T-cell (primary cell): ENCODE measurements at regions not wholly inside any gene's neighbourhood (a gene's known extent, or its start where the extent isn't known, plus 50 kb on each side); places are given as distances from the start of the nearest gene placed in this dataset.

Source experiments
- ATAC-seq, 4 experiments: fragments of 200-7000 bp in 3 of 4; fragments of 150-1000 bp in 1 of 4; cut with Tn5 transposase; replicated peaks in 1 of 4; 1 replicate in 3 of 4; 2 replicates in 1 of 4; pipeline ENCODE4 v1.10.0; 2021; ENCODE audit warnings: moderate library complexity in 3 of 4, mild to moderate bottlenecking in 2 of 4, moderate number of reproducible peaks in 1 of 4
- CTCF ChIA-PET, 2 donors: fragments of 300-600 bp; sonication (Branson Sonifier 250); formaldehyde crosslinking; loops; one replicate each; lab custom pipeline; 2022; ENCODE audit warnings: antibody characterized with exemption in 2 of 2; lab: Charles Lee
- POLR2A ChIA-PET, 2 donors: fragments of 300-600 bp; sonication (Branson Sonifier 250); formaldehyde crosslinking; loops; one replicate each; lab custom pipeline; 2022; ENCODE audit warnings: antibody characterized with exemption in 2 of 2; lab: Charles Lee
- DNase-seq, 35 experiments: peaks; one replicate each; pipeline versions ENCODE4 v3.0.0 to v3.0.0-alpha.2; 2013 to 2023
- H3K27ac ChIP-seq: one replicate; pipeline ENCODE4 v1.5.1; 2013; ENCODE audit warnings: low read length
- H3K27me3 ChIP-seq, 2 experiments: replicated peaks in 1 of 2; 1 replicate in 1 of 2; 2 replicates in 1 of 2; pipeline versions ENCODE4 v1.6.1 to v1.7.0; 2013; ENCODE audit warnings: low read length in 1 of 2, mixed read lengths in 1 of 2; ENCODE audit not compliant: control insufficient read depth in 2 of 2, insufficient read depth in 2 of 2; ENCODE audit errors: extremely low read depth in 1 of 2
- H3K36me3 ChIP-seq, 2 donors: 1 replicate in 1 of 2; 2 replicates in 1 of 2; pipeline versions ENCODE4 v1.6.1 to v1.7.0; 2013; ENCODE audit warnings: low read length in 1 of 2; ENCODE audit not compliant: control insufficient read depth in 2 of 2, insufficient read depth in 1 of 2; ENCODE audit errors: extremely low read depth in 1 of 2
- H3K4me1 ChIP-seq, 2 experiments: 1 replicate in 1 of 2; 2 replicates in 1 of 2; pipeline versions ENCODE4 v1.6.1 to v1.7.0; 2013; ENCODE audit warnings: low read length in 2 of 2, mixed read lengths in 1 of 2; ENCODE audit not compliant: insufficient read depth in 2 of 2, control insufficient read depth in 1 of 2; ENCODE audit errors: extremely low read depth in 1 of 2
- H3K4me3 ChIP-seq, 2 donors: 1 replicate in 1 of 2; 2 replicates in 1 of 2; pipeline versions ENCODE4 v1.5.1 to v1.7.0; 2013; ENCODE audit warnings: mild to moderate bottlenecking in 2 of 2, low read length in 1 of 2, moderate library complexity in 1 of 2; ENCODE audit not compliant: control insufficient read depth in 1 of 2; ENCODE audit errors: extremely low read depth in 1 of 2
- H3K9me3 ChIP-seq: 2 replicates; pipeline ENCODE4 v1.7.0; 2013
- H3K27ac Mint-ChIP-seq, 2 donors: one replicate each; pipeline ENCODE4 v1.8.0; 2020 to 2021; ENCODE audit warnings: mild to moderate bottlenecking in 2 of 2, mixed read lengths in 2 of 2
- H3K27me3 Mint-ChIP-seq, 2 donors: one replicate each; pipeline ENCODE4 v1.8.0; 2021 to 2022; ENCODE audit warnings: mixed read lengths in 2 of 2
- H3K36me3 Mint-ChIP-seq: one replicate; pipeline ENCODE4 v1.8.0; 2021; ENCODE audit warnings: mixed read lengths
- H3K4me1 Mint-ChIP-seq, 3 donors: one replicate each; pipeline ENCODE4 v1.8.0; 2020 to 2022; ENCODE audit warnings: mixed read lengths in 3 of 3, mild to moderate bottlenecking in 1 of 3
- H3K4me3 Mint-ChIP-seq, 3 donors: one replicate each; pipeline ENCODE4 v1.8.0; 2020 to 2022; ENCODE audit warnings: mild to moderate bottlenecking in 3 of 3, mixed read lengths in 3 of 3, moderate library complexity in 3 of 3
- H3K9me3 Mint-ChIP-seq, 3 donors: one replicate each; pipeline ENCODE4 v1.8.0; 2020 to 2022; ENCODE audit warnings: mixed read lengths in 3 of 3
- WGBS: methylation state at CpG from one replicate; pipeline ENCODE4 v1.1.5; 2013; ENCODE audit warnings: missing lambda C conversion rate; ENCODE audit not compliant: insufficient coverage; 5-methylcytosine and 5-hydroxymethylcytosine counted together

DNA sequence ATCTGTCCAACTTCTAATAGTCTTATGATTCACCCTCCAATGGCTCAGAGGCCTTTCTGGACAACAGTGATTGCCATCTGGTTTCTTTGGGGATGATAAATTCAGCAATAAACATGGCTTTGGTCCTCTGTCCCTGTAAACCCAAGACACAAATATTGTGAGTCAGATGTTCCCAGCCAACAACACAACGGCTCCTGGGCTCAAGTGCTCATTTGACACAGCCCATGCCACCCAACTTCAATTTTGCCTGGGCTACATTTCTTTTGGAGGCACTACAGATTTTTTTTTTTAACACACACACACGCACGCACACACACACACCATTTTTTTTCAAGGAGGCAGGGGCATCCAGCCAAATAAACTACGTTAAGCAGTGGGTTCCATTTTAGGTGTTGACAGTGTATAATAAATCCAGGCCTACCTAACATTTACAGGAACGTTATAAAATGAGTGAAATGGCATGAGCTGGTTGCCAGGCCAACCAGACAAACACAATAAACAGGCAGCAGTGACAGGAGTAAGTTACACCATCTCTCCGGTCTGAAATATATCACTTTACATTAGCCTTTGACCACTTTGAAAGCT lies 939.9 kb upstream of the SOX9 start:
- ChIA-PET CTCF (no interaction called here), POLR2A (no interaction called here)
- Histone ChIP-seq H3K27ac (no peak overlapping the region), H3K36me3 (no peaks in the 10 kb centered on the region), H3K4me3 (no peak overlapping the region), H3K9me3 (no peaks in the 10 kb centered on the region), H3K27me3 (no peaks in the 10 kb centered on the region), H3K4me1 (no peaks in the 10 kb centered on the region)
- no peaks in the 10 kb centered on the region for H3K36me3 Mint-ChIP-seq
- H3K27ac Mint-ChIP-seq = no peak overlapping the region
- no peaks in the 10 kb centered on the region for H3K27me3 Mint-ChIP-seq
- no peak for DNase-seq
- no peak overlapping the region for H3K4me3 Mint-ChIP-seq
- 25% methylated on average over 1 of the region's 6 CpGs for WGBS
- H3K4me1 Mint-ChIP-seq = no peaks in the 10 kb centered on the region
- H3K9me3 Mint-ChIP-seq = peaks cover 0 to 8% (median 4%) of the 10 kb centered on the region in 3 donors
- ATAC-seq = no peak

DNA sequence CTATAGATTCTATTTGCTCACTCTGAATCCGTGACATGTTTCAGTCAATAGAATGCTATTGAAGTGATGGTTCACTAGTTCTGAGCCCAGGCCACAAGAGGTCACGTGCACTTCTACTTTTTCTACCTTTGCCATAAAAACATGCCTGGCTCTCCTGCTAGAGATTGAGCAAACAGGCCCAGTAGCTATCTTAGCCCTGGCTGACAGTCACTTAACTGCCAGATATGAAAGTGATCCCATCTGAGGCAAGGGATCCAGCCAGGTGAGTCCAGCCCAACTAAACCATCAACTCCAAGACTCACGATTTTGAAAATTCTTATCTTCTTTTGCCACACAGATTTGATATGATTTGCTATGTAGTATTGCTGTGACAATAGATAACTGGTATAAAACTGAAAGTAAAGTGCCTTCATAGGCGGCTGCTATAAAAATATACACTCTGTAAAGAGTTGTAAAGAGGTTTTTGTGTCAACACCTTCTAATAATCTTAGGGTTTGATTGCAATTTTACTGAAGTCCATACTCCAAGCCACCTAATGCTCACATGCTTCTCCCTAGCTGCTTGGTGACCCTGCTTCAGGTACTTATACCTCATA lies 937.7 kb upstream of the SOX9 start:
- H3K9me3 Mint-ChIP-seq = peaks cover 0 to 12% (median 8%) of the 10 kb centered on the region in 3 donors
- WGBS = no CpG with 5 or more reads among the region's 4 CpGs

DNA sequence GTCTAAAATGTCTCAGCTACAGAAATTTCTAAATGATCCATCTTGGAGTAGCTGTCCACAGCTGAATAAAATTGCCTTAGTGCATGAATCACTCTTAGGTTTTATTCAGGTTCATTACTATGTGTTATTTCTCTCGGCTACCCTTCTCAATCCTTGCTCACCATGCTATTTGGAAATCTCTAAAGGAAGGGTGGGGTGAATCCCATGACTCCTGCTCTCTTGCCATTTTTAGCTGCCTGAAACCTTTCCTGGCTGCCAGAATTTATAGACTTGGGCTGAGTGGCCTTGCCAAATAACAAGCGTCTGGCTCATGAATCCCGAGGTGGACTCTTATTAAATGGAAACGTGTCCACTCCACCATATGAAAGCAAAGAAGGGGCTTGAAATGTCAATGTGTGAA lies 936.1 kb upstream of the SOX9 start:
- no CpG with 5 or more reads among the region's 4 CpGs for WGBS
- H3K4me3 ChIP-seq = no peak overlapping the region
- Mint-ChIP-seq H3K36me3 (no peaks in the 10 kb centered on the region), H3K9me3 (peaks cover 0 to 8% (median 5%) of the 10 kb centered on the region in 3 donors), H3K4me1 (no peaks in the 10 kb centered on the region), H3K4me3 (no peak overlapping the region), H3K27me3 (no peaks in the 10 kb centered on the region), H3K27ac (no peak overlapping the region)
- no peak overlapping the region for H3K27ac ChIP-seq
- DNase-seq = no peak
- no peaks in the 10 kb centered on the region for H3K9me3 ChIP-seq
- H3K27me3 ChIP-seq = no peaks in the 10 kb centered on the region
- ATAC-seq = no peak
- no peaks in the 10 kb centered on the region for H3K36me3 ChIP-seq
- ChIA-PET POLR2A (no interaction called here), CTCF (no interaction called here)
- H3K4me1 ChIP-seq = no peaks in the 10 kb centered on the region

More for the DNA sequence above, 937.7 kb upstream of the SOX9 start:
- ChIA-PET CTCF (interaction anchor here in 1 of 2 donors (0.5 kb wide), 1 partner anchor 39 kb away, joined by 4 read pairs; no protein-coding TSS in a partner anchor), POLR2A (no interaction called here)
- H3K4me1 Mint-ChIP-seq = no peaks in the 10 kb centered on the region
- Histone ChIP-seq H3K36me3 (no peaks in the 10 kb centered on the region), H3K4me1 (no peaks in the 10 kb centered on the region), H3K4me3 (no peak overlapping the region), H3K27ac (no peak overlapping the region), H3K9me3 (no peaks in the 10 kb centered on the region), H3K27me3 (no peaks in the 10 kb centered on the region)
- no peaks in the 10 kb centered on the region for H3K36me3 Mint-ChIP-seq
- no peak for DNase-seq
- ATAC-seq = no peak
- H3K27me3 Mint-ChIP-seq = no peaks in the 10 kb centered on the region
- no peak overlapping the region for H3K27ac Mint-ChIP-seq
- H3K4me3 Mint-ChIP-seq = no peak overlapping the region

DNA sequence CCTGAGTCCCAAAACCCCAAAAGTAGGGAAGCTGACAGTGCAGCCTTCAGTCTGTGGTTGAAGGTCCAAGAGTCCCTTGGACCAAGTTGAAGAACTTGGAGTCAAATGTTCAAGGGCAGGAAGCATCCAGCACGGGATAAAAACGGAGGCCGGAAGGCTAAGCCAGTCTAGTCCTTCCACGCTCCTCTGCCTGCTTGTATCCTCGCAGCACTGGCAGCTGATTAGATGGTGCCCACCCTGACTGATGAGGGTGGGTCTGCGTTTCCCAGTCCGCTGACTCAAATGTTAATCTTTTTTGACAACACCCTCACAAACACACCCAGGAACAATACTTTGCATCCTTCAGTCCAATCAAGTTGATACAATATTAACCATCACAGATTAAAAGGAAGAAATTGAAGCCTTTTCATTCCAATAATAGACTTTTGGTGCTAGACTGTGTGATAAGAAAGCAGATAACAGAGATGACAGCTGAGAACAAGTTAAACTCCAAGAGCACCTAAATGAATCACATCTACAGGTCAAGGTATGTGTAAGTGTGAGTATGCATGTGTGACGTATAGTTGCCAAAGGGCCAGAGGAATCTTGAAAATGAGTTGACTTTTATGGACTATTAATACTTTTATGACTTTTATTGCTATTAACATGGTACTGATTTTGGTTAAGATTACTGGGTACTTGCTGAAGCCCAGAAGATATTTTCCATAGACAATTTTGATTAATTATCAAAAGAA lies 933.5 kb upstream of the SOX9 start:
- POLR2A ChIA-PET = no interaction called here
- no peak overlapping the region for H3K4me3 ChIP-seq
- Mint-ChIP-seq H3K27me3 (no peaks in the 10 kb centered on the region), H3K4me3 (no peak overlapping the region), H3K27ac (no peak overlapping the region), H3K4me1 (no peaks in the 10 kb centered on the region), H3K9me3 (peaks cover 3 to 8% (median 4%) of the 10 kb centered on the region in 3 donors), H3K36me3 (no peaks in the 10 kb centered on the region)
- no peak overlapping the region for H3K27ac ChIP-seq
- no peak for DNase-seq
- no peaks in the 10 kb centered on the region for H3K27me3 ChIP-seq
- no peak for ATAC-seq
- CTCF ChIA-PET = no interaction called here
- no peaks in the 10 kb centered on the region for H3K4me1 ChIP-seq
- H3K36me3 ChIP-seq = no peaks in the 10 kb centered on the region
- H3K9me3 ChIP-seq = no peaks in the 10 kb centered on the region
- 80% methylated on average over 1 of the region's 8 CpGs for WGBS

DNA sequence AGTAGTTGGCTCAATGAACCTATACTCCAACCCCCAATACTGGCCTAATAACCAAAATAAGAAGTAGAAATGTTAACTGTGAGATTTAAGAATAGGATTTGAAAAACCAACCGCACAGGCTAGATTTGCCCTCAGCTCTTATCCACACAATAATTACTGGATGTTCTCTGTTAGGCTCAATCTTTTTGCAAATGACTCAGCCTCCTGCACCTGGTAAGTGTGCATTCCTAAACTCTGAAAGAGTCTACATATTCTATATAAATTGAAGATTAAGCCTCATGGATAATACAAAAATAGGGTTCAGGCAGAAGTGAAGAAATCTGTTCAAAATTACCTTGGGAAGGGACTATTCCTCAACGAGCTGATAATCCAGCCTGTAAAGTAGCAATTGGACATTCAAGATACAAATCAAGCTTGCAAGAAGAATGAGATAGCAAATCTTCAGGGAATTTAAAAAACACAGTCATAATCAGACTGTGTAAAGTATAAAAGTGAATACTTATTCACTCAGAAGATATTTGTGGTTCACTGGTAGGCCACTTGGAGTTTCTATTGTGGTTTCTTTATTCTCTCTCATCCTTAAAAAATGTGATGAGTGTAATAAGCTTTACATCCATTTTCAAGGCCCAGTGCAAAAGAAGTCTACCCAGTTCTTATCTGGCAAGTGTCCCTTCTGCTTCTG lies 931.9 kb upstream of the SOX9 start:
- no peaks in the 10 kb centered on the region for H3K27me3 ChIP-seq
- no CpG with 5 or more reads among the region's 2 CpGs for WGBS
- H3K4me1 ChIP-seq = no peaks in the 10 kb centered on the region
- CTCF ChIA-PET = no interaction called here
- no peaks in the 10 kb centered on the region for H3K36me3 ChIP-seq
- DNase-seq (no peak), ATAC-seq (no peak)
- POLR2A ChIA-PET = no interaction called here
- Mint-ChIP-seq H3K27ac (no peak overlapping the region), H3K9me3 (peaks cover 2 to 10% (median 3%) of the 10 kb centered on the region in 3 donors), H3K27me3 (no peaks in the 10 kb centered on the region), H3K4me1 (no peaks in the 10 kb centered on the region), H3K4me3 (no peak overlapping the region), H3K36me3 (no peaks in the 10 kb centered on the region)
- no peak overlapping the region for H3K4me3 ChIP-seq
- no peaks in the 10 kb centered on the region for H3K9me3 ChIP-seq
- H3K27ac ChIP-seq = no peak overlapping the region

DNA sequence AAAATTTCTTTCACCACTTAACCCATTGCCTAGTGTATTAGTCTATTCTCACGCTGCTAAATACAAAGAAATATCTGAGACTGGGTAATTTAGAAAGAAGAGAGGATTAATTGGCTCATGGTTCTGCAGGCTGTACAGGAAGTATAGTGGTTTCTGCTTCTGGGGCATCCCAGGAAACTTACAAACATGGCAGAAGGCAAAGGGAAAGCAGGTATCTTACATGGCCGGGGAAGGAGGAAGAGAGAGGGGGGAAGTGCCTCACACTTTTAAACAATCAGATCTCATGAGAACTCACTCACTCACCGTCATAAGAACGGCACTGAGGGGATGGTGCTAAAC lies 931.4 kb upstream of the SOX9 start:
- no peaks in the 10 kb centered on the region for H3K36me3 Mint-ChIP-seq

More for the DNA sequence above, 931.4 kb upstream of the SOX9 start:
- POLR2A ChIA-PET = no interaction called here
- CTCF ChIA-PET = no interaction called here
- H3K27ac Mint-ChIP-seq = no peak overlapping the region
- Histone ChIP-seq H3K36me3 (no peaks in the 10 kb centered on the region), H3K27me3 (no peaks in the 10 kb centered on the region), H3K4me1 (no peaks in the 10 kb centered on the region), H3K9me3 (no peaks in the 10 kb centered on the region), H3K27ac (no peak overlapping the region), H3K4me3 (no peak overlapping the region)
- no peaks in the 10 kb centered on the region for H3K4me1 Mint-ChIP-seq
- DNase-seq (no peak), ATAC-seq (no peak)
- H3K4me3 Mint-ChIP-seq = no peak overlapping the region
- WGBS = no CpG with 5 or more reads among the region's 4 CpGs
- H3K27me3 Mint-ChIP-seq = no peaks in the 10 kb centered on the region
- H3K9me3 Mint-ChIP-seq = peaks cover 2 to 15% (median 3%) of the 10 kb centered on the region in 3 donors
